ENCODE measurements at regions not wholly inside any gene's neighbourhood (a gene's known extent, or its start where the extent isn't known, plus 50 kb on each side); places are given as distances from the start of the nearest gene placed in this dataset.
"Not testable (repeated sequence)": the region's sequence is repeated elsewhere in the genome, so short reads cannot be mapped to it uniquely, and the experiment has no call there.

DNA sequence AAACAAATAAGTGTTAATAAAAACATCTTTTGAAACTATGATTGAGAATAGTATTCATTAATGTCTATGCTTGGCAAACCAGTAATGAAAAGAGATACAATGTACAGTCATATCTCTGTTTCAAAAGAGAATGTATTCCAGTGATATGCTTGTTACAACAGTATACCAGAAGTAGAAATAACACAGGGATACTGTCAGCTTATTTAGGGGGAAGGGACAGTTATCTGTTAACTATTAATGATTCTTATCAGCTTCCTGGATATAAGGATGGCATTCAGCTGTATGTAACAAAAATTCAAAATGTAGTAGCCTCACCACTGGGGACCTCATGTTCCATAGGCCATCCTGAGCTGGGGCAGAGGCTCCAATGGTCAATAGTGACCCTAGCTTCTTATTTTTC, 103.8 kb upstream of the TBX18 start:
- Histone ChIP-seq H3K27ac (replicated peaks) (no peak overlapping the region), H3K9me3 (replicated peaks) (peaks cover 13% of the 10 kb centered on the region), H3K4me1 (no peaks in the 10 kb centered on the region), H3K27me3 (ENCODE audit: low read depth) (no peaks in the 10 kb centered on the region), H3K4me3 (no peak overlapping the region), H3K36me3 (no peaks in the 10 kb centered on the region)
- no peak for DNase-seq
- TF ChIP-seq, protein P1, sequence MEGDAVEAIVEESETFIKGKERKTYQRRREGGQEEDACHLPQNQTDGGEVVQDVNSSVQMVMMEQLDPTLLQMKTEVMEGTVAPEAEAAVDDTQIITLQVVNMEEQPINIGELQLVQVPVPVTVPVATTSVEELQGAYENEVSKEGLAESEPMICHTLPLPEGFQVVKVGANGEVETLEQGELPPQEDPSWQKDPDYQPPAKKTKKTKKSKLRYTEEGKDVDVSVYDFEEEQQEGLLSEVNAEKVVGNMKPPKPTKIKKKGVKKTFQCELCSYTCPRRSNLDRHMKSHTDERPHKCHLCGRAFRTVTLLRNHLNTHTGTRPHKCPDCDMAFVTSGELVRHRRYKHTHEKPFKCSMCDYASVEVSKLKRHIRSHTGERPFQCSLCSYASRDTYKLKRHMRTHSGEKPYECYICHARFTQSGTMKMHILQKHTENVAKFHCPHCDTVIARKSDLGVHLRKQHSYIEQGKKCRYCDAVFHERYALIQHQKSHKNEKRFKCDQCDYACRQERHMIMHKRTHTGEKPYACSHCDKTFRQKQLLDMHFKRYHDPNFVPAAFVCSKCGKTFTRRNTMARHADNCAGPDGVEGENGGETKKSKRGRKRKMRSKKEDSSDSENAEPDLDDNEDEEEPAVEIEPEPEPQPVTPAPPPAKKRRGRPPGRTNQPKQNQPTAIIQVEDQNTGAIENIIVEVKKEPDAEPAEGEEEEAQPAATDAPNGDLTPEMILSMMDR (IDR thresholded peaks at IDR 0.05; ENCODE audit: borderline replicate concordance) = no peak
- intact Hi-C loops (cut with micrococcal nuclease) = no loop called here

DNA sequence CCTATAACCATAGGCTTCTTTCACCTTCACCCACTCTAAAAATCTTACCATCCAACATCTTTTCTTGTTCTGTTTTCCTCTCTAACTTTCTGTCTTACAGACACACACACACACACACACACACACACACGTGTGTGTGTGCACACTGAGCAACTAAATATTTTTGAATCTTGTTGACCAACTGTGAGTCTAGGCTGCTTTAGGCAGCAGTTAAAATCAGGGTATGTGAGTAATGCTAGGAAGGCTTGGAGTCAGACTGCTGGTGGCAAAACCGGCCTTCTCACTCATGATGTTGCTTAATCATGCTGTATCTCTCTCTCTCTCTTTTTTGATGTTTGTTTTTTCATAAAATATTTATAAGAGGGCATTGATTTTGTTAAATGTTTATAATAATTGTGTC, 103.1 kb upstream of the TBX18 start:
- peaks cover 19% of the 10 kb centered on the region for H3K9me3 ChIP-seq (replicated peaks)

DNA sequence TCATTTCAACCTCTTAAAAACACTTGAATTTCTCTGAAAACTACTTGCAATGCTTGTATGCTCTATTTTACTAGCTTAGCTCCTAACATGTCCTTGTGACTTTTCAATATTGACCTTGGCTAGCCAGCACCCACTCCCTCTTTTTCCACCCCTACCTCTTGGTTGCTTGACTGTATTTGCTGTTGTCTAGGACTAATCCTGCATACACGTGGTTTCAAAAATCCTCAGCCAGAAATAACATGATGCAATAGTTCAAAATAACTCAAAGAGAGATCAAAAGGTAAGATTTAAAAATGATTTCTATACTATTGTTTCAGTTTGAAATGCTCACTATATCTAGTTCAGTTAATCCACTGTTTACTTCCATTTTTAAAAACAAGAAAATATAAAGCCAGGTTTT, 102.3 kb upstream of the TBX18 start:
- H3K27ac ChIP-seq (replicated peaks) = no peak overlapping the region
- TF ChIP-seq, protein P1 (IDR thresholded peaks at IDR 0.05; ENCODE audit: borderline replicate concordance) = no peak
- no peak overlapping the region for H3K4me3 ChIP-seq
- no peaks in the 10 kb centered on the region for H3K36me3 ChIP-seq
- no peaks in the 10 kb centered on the region for H3K4me1 ChIP-seq
- no peaks in the 10 kb centered on the region for H3K27me3 ChIP-seq (ENCODE audit: low read depth)
- peaks cover 19% of the 10 kb centered on the region for H3K9me3 ChIP-seq (replicated peaks)
- intact Hi-C loops (cut with micrococcal nuclease) = no loop called here
- DNase-seq = no peak

More for the DNA sequence above, 103.1 kb upstream of the TBX18 start:
- Histone ChIP-seq H3K4me3 (no peak overlapping the region), H3K27me3 (ENCODE audit: low read depth) (no peaks in the 10 kb centered on the region), H3K27ac (replicated peaks) (no peak overlapping the region), H3K36me3 (no peaks in the 10 kb centered on the region), H3K4me1 (no peaks in the 10 kb centered on the region)
- intact Hi-C loops (cut with micrococcal nuclease) = no loop called here
- DNase-seq = no peak
- TF ChIP-seq, protein P1 (IDR thresholded peaks at IDR 0.05; ENCODE audit: borderline replicate concordance) = no peak

DNA sequence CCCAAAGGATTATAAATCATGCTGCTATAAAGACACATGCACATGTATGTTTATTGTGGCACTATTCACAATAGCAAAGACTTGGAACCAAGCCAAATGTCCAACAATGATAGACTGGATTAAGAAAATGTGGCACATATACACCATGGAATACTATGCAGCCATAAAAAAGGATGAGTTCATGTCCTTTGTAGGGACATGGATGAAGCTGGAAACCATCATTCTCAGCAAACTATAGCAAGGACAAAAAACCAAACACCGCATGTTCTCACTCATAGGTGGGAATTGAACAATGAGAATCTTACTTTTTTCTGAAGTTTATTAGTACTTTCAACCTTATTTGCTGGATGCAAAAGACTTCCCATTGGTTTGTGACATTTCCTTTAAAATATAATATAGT, 101.0 kb upstream of the TBX18 start:
- H3K9me3 ChIP-seq (replicated peaks) = peaks cover 19% of the 10 kb centered on the region
- H3K4me1 ChIP-seq; H3K4me3 ChIP-seq; H3K27me3 ChIP-seq (ENCODE audit: low read depth); H3K36me3 ChIP-seq; DNase-seq; intact Hi-C loops (cut with micrococcal nuclease); H3K27ac ChIP-seq (replicated peaks): not testable (repeated sequence)

DNA sequence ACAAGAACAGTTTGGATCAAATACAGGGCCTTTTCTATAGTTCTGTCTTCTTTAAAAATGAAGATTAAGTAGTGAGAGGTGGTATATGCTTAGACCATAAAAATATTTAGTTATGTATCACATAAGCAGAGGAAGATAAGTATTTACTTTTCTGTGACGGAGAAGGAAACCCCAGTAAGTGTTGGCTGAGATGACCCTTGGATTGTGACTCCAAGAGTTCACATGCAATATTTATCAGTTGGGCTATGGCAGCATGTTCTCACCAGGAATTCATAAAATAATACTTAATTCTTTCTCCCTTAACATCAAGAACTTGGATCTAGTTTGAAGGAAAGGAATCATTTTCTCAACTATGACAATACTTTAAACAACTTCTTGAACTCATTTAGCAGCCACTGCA, 98.4 kb upstream of the TBX18 start:
- Histone ChIP-seq H3K27ac (replicated peaks) (no peak overlapping the region), H3K4me3 (no peak overlapping the region), H3K4me1 (no peaks in the 10 kb centered on the region), H3K36me3 (no peaks in the 10 kb centered on the region), H3K9me3 (replicated peaks) (peaks cover 19% of the 10 kb centered on the region), H3K27me3 (ENCODE audit: low read depth) (no peaks in the 10 kb centered on the region)
- intact Hi-C loops (cut with micrococcal nuclease) = no loop called here
- TF ChIP-seq, protein P1 (IDR thresholded peaks at IDR 0.05; ENCODE audit: borderline replicate concordance) = no peak
- DNase-seq = no peak

DNA sequence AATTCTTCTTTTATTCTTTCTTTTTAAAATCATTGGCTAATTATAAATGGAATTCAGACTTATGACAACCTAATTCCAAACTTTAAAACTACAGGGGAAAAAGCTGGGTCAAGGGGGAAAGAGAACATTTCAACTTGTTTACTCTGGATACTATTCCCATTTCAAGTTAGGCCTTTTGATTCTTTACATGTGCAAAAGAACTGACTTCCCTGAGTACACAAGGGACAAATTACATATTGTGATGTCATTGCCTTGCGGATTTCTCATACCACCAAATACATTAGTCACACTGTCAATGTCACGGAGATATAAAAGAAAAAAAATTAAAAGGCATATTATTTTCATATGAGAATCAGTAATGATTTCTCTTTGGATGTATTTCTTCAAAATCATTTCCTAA, 96.5 kb upstream of the TBX18 start:
- TF ChIP-seq, protein P1 (IDR thresholded peaks at IDR 0.05; ENCODE audit: borderline replicate concordance) = no peak
- H3K27me3 ChIP-seq (ENCODE audit: low read depth) = no peaks in the 10 kb centered on the region
- H3K4me1 ChIP-seq = no peaks in the 10 kb centered on the region
- intact Hi-C loops (cut with micrococcal nuclease) = no loop called here
- H3K27ac ChIP-seq (replicated peaks) = no peak overlapping the region
- H3K36me3 ChIP-seq = no peaks in the 10 kb centered on the region
- H3K4me3 ChIP-seq = no peak overlapping the region
- peaks cover 18% of the 10 kb centered on the region for H3K9me3 ChIP-seq (replicated peaks)
- DNase-seq = no peak
